OCI-LY1 (cell line): ENCODE measurements at regions not wholly inside any gene's neighbourhood (a gene's known extent, or its start where the extent isn't known, plus 50 kb on each side); places are given as distances from the start of the nearest gene placed in this dataset.

Experiments
- H2AFZ ChIP-seq: fragments of 200-600 bp; sonication (generic), shearing (Covaris generic); 2 replicates; pipeline ENCODE4 v1.6.0; 2014; ENCODE audit warnings: antibody characterized with exemption, mild to moderate bottlenecking, low read length
- H3F3A ChIP-seq: fragments of 200-600 bp; sonication (generic), shearing (Covaris generic); 2 replicates; pipeline ENCODE4 v1.6.0; 2014; ENCODE audit warnings: mild to moderate bottlenecking, antibody characterized with exemption, low read length, moderate library complexity; ENCODE audit not compliant: insufficient read depth
- H3K27ac ChIP-seq: fragments of 200-600 bp; sonication (generic); 2 replicates; pipeline ENCODE4 v1.5.1; 2014; ENCODE audit warnings: low read length, mixed run types, mild to moderate bottlenecking, low read depth; ENCODE audit not compliant: poor library complexity, severe bottlenecking
- H3K27me3 ChIP-seq: fragments of 200-600 bp; sonication (generic); 2 replicates; pipeline ENCODE4 v1.6.0; 2014; ENCODE audit warnings: antibody characterized with exemption, mild to moderate bottlenecking, low read length, moderate library complexity; ENCODE audit not compliant: insufficient read depth
- H3K36me3 ChIP-seq: fragments of 200-600 bp; sonication (generic); 2 replicates; pipeline ENCODE4 v1.6.1; 2014; ENCODE audit warnings: mild to moderate bottlenecking, antibody characterized with exemption, low read length, moderate library complexity, mixed read lengths; ENCODE audit not compliant: insufficient read depth
- H3K4me1 ChIP-seq: fragments of 200-600 bp; sonication (generic); 2 replicates; pipeline ENCODE4 v1.5.1; 2014; ENCODE audit warnings: mild to moderate bottlenecking, low read length, moderate library complexity; ENCODE audit not compliant: insufficient read depth, severe bottlenecking
- H3K4me2 ChIP-seq: fragments of 200-600 bp; sonication (generic), shearing (Covaris generic); 2 replicates; pipeline ENCODE4 v1.6.1; 2014; ENCODE audit warnings: low read length
- H3K4me3 ChIP-seq: fragments of 200-600 bp; sonication (generic); 2 replicates; pipeline ENCODE4 v1.5.1; 2014; ENCODE audit warnings: low read length, low read depth, mild to moderate bottlenecking, mixed read lengths; ENCODE audit not compliant: poor library complexity, severe bottlenecking
- H3K79me2 ChIP-seq: fragments of 200-600 bp; shearing (Covaris generic); 2 replicates; pipeline ENCODE4 v1.6.1; 2016; ENCODE audit warnings: mixed run types, low read length, mixed read lengths; ENCODE audit not compliant: insufficient read depth
- H3K9ac ChIP-seq: fragments of 200-600 bp; sonication (generic), shearing (Covaris generic); 2 replicates; pipeline ENCODE4 v1.6.1; 2014; ENCODE audit warnings: mild to moderate bottlenecking, low read length, mixed read lengths
- H3K9me2 ChIP-seq: fragments of 200-600 bp; sonication (generic), shearing (Covaris generic); 2 replicates; pipeline ENCODE4 v1.6.1; 2014; ENCODE audit warnings: low read depth, mild to moderate bottlenecking, low read length, mixed read lengths
- H3K9me3 ChIP-seq: fragments of 200-600 bp; shearing (Covaris generic); 2 replicates; pipeline ENCODE4 v1.6.1; 2014; ENCODE audit warnings: low read length, mixed read lengths
- H4K20me1 ChIP-seq: fragments of 200-600 bp; sonication (generic), shearing (Covaris generic); 2 replicates; pipeline ENCODE4 v1.6.0; 2016; ENCODE audit warnings: mild to moderate bottlenecking, low read length; ENCODE audit not compliant: insufficient read depth
- EZH2 ChIP-seq: fragments of 200-600 bp; sonication (generic), shearing (Covaris generic); IDR thresholded peaks from 2 replicates; pipeline ENCODE4 v1.8.0; 2017; ENCODE audit warnings: borderline replicate concordance, mixed run types, mild to moderate bottlenecking, antibody characterized with exemption, low read length, moderate library complexity, mixed read lengths
- TF ChIP-seq, protein P1 (sequence below): fragments of 200-600 bp; sonication (generic), shearing (Covaris generic); IDR thresholded peaks from 2 replicates; pipeline ENCODE4 v1.5.1; 2017; ENCODE audit warnings: mild to moderate bottlenecking, antibody characterized with exemption, low read length, moderate library complexity, mixed read lengths

GRCh38 chr13:58879114-58879513 lies 1247.6 kb downstream of the PCDH17 start:
- Histone ChIP-seq H3F3A (no peaks in the 10 kb centered on the region), H4K20me1 (no peaks in the 10 kb centered on the region), H3K9ac (no peak overlapping the region), H3K4me2 (no peak overlapping the region), H3K9me2 (no peaks in the 10 kb centered on the region), H3K27me3 (no peaks in the 10 kb centered on the region), H2AFZ (no peak overlapping the region), H3K36me3 (no peaks in the 10 kb centered on the region), H3K4me1 (no peaks in the 10 kb centered on the region), H3K4me3 (no peak overlapping the region), H3K27ac (no peak overlapping the region), H3K9me3 (no peaks in the 10 kb centered on the region), H3K79me2 (no peaks in the 10 kb centered on the region)
- TF ChIP-seq, protein P1, sequence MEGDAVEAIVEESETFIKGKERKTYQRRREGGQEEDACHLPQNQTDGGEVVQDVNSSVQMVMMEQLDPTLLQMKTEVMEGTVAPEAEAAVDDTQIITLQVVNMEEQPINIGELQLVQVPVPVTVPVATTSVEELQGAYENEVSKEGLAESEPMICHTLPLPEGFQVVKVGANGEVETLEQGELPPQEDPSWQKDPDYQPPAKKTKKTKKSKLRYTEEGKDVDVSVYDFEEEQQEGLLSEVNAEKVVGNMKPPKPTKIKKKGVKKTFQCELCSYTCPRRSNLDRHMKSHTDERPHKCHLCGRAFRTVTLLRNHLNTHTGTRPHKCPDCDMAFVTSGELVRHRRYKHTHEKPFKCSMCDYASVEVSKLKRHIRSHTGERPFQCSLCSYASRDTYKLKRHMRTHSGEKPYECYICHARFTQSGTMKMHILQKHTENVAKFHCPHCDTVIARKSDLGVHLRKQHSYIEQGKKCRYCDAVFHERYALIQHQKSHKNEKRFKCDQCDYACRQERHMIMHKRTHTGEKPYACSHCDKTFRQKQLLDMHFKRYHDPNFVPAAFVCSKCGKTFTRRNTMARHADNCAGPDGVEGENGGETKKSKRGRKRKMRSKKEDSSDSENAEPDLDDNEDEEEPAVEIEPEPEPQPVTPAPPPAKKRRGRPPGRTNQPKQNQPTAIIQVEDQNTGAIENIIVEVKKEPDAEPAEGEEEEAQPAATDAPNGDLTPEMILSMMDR = no peak
- no peak for TF ChIP-seq EZH2

- Histone ChIP-seq H3K9me2 (no peaks in the 10 kb centered on the region), H3K4me2 (no peak overlapping the region), H3K36me3 (no peaks in the 10 kb centered on the region), H3K4me1 (no peaks in the 10 kb centered on the region), H2AFZ (no peak overlapping the region), H3K27me3 (no peaks in the 10 kb centered on the region), H3K79me2 (no peaks in the 10 kb centered on the region), H3F3A (no peaks in the 10 kb centered on the region), H3K27ac (no peak overlapping the region), H3K9ac (no peak overlapping the region), H3K4me3 (no peak overlapping the region), H3K9me3 (no peaks in the 10 kb centered on the region), H4K20me1 (no peaks in the 10 kb centered on the region)
- TF ChIP-seq, protein P1 = no peak
- TF ChIP-seq EZH2 = no peak
These were observed 1251.0 kb downstream of the PCDH17 start for GRCh38 chr13:58882516-58882915.

DNA sequence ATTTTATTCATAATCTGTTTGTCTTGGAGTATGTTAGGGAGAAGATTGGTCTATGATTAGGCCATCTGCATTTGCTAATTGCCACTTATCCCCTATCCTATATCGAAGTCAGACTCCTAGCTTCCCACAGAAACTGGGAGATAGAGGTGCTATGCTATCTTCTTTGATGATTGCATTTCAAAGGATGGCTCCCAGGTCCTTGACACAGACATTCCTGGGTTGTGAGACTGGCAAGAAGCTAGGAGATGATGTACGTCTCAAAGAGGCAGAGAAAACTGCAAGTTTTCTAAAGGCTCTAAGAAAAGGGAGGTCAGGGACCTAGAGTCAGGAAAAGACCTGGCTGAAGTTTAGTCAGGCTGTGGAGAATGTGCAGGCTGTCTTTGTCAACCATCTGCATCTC lies 1251.9 kb downstream of the PCDH17 start:
- no peak overlapping the region for H3K9ac ChIP-seq
- H3K79me2 ChIP-seq = no peaks in the 10 kb centered on the region
- no peaks in the 10 kb centered on the region for H3K9me2 ChIP-seq
- H2AFZ ChIP-seq = no peak overlapping the region
- H3K36me3 ChIP-seq = no peaks in the 10 kb centered on the region
- no peaks in the 10 kb centered on the region for H3F3A ChIP-seq
- no peaks in the 10 kb centered on the region for H4K20me1 ChIP-seq
- H3K9me3 ChIP-seq = no peaks in the 10 kb centered on the region
- no peak overlapping the region for H3K27ac ChIP-seq
- H3K4me1 ChIP-seq = no peaks in the 10 kb centered on the region
- no peaks in the 10 kb centered on the region for H3K27me3 ChIP-seq
- H3K4me3 ChIP-seq = no peak overlapping the region
- TF ChIP-seq, protein P1 = no peak
- TF ChIP-seq EZH2 = no peak
- no peak overlapping the region for H3K4me2 ChIP-seq
